Tibial nerve (tissue), 4 donors: ENCODE measurements at regions not wholly inside any gene's neighbourhood (a gene's known extent, or its start where the extent isn't known, plus 50 kb on each side); places are given as distances from the start of the nearest gene placed in this dataset.

Source experiments
- DNase-seq, 2 donors: peaks; one replicate each; pipeline ENCODE4 v3.0.0-alpha.2; 2019; ENCODE audit warnings: low spot score in 2 of 2
- H3K27ac ChIP-seq, 4 donors: fragments of 200-600 bp; sonication (generic) in 3 of 4; one replicate each; pipeline ENCODE4 v1.5.1; 2017 to 2019; ENCODE audit warnings: mild to moderate bottlenecking in 1 of 4
- H3K27me3 ChIP-seq, 2 donors: fragments of 200-600 bp; sonication (generic) in 1 of 2; one replicate each; pipeline versions ENCODE4 v1.5.1 to v1.6.0; 2017 to 2019
- H3K36me3 ChIP-seq, 3 donors: fragments of 200-600 bp; sonication (generic); one replicate each; pipeline ENCODE4 v1.5.1; 2018 to 2019
- H3K4me1 ChIP-seq, 4 donors: fragments of 200-600 bp; sonication (generic) in 3 of 4; one replicate each; pipeline ENCODE4 v1.5.1; 2017 to 2019
- H3K4me3 ChIP-seq, 4 donors: fragments of 200-600 bp; sonication (generic) in 3 of 4; one replicate each; pipeline ENCODE4 v1.5.1; 2017 to 2019; ENCODE audit warnings: mild to moderate bottlenecking in 1 of 4, moderate library complexity in 1 of 4
- H3K9me3 ChIP-seq, 4 donors: fragments of 200-600 bp; sonication (generic) in 3 of 4; one replicate each; pipeline ENCODE4 v1.5.1; 2017 to 2019
- EP300 ChIP-seq, 2 donors: sonication (generic); formaldehyde crosslinking; IDR thresholded peaks; one replicate each; pipeline ENCODE4 v1.6.1; 2017; ENCODE audit warnings: antibody characterized with exemption in 2 of 2, mild to moderate bottlenecking in 1 of 2
- POLR2A ChIP-seq, 2 donors: fragments of 450-650 bp; IDR thresholded peaks; one replicate each; pipeline ENCODE4 v1.6.1; 2017; ENCODE audit warnings: antibody characterized with exemption in 2 of 2, mild to moderate bottlenecking in 2 of 2, moderate library complexity in 2 of 2
- WGBS, 2 donors: methylation state at CpG; one replicate each; pipeline ENCODE4 v1.1.5; 2018; 5-methylcytosine and 5-hydroxymethylcytosine counted together
- TF ChIP-seq, protein P1 (sequence below), 5 experiments: fragments of 200-600 bp in 3 of 5; fragments of 450-650 bp in 2 of 5; sonication (generic) in 3 of 5; IDR thresholded peaks; one replicate each; pipeline ENCODE4 v1.5.1; 2016 to 2019; ENCODE audit warnings: antibody characterized with exemption in 5 of 5, mild to moderate bottlenecking in 3 of 5, moderate library complexity in 2 of 5

GRCh38 chr2:24421668-24422067, 61.3 kb upstream of the ITSN2 start:
- peaks cover 0 to 9% (median 0%) of the 10 kb centered on the region in 4 donors for H3K9me3 ChIP-seq
- no peak overlapping the region for H3K4me3 ChIP-seq
- no peak overlapping the region for H3K27ac ChIP-seq
- peaks cover 0 to under 1% (median 0%) of the 10 kb centered on the region in 4 donors for H3K4me1 ChIP-seq
- peak; percentile 53 to 93 for DNase-seq
- TF ChIP-seq, protein P1, sequence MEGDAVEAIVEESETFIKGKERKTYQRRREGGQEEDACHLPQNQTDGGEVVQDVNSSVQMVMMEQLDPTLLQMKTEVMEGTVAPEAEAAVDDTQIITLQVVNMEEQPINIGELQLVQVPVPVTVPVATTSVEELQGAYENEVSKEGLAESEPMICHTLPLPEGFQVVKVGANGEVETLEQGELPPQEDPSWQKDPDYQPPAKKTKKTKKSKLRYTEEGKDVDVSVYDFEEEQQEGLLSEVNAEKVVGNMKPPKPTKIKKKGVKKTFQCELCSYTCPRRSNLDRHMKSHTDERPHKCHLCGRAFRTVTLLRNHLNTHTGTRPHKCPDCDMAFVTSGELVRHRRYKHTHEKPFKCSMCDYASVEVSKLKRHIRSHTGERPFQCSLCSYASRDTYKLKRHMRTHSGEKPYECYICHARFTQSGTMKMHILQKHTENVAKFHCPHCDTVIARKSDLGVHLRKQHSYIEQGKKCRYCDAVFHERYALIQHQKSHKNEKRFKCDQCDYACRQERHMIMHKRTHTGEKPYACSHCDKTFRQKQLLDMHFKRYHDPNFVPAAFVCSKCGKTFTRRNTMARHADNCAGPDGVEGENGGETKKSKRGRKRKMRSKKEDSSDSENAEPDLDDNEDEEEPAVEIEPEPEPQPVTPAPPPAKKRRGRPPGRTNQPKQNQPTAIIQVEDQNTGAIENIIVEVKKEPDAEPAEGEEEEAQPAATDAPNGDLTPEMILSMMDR (IDR thresholded peaks at IDR 0.05), result peak; percentile 23 to 57 (median 52)
- no peak for TF ChIP-seq EP300 (IDR thresholded peaks at IDR 0.05)
- WGBS, 2 donors, result 22% methylated on average over 4 of the region's 4 CpGs
- H3K36me3 ChIP-seq, result no peaks in the 10 kb centered on the region
- H3K27me3 ChIP-seq, result no peaks in the 10 kb centered on the region

DNA sequence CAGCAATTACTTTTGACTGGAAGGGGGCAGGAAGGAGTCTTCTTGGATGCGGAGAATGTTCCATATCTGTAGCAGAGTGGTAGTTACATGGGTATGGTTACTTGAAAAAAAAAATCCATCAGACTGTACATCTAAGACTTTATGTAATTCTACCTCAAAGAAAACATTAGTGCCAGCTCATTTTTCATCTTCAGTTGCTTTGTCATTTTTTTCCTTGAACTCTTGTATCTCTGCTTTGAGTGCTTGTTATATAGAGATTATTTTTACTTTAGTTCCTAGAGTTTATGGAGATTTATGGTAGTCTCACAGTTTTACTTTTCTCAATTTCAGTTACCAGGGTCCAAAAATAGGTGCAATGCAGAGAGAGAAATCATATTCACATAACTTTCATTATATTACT, 60.0 kb upstream of the ITSN2 start:
- no peaks in the 10 kb centered on the region for H3K36me3 ChIP-seq
- H3K9me3 ChIP-seq, result peaks cover 0 to 9% (median 0%) of the 10 kb centered on the region in 4 donors
- DNase-seq, result no peak
- H3K4me1 ChIP-seq, result no peaks in the 10 kb centered on the region
- TF ChIP-seq POLR2A (IDR thresholded peaks at IDR 0.05) (no peak), EP300 (IDR thresholded peaks at IDR 0.05) (no peak)
- TF ChIP-seq, protein P1 (IDR thresholded peaks at IDR 0.05), result no peak
- H3K4me3 ChIP-seq, result no peak overlapping the region
- WGBS, 2 donors, result 37 to 61% methylated on average over 1 of the region's 1 CpG
- H3K27me3 ChIP-seq, result no peaks in the 10 kb centered on the region
- no peak overlapping the region for H3K27ac ChIP-seq

DNA sequence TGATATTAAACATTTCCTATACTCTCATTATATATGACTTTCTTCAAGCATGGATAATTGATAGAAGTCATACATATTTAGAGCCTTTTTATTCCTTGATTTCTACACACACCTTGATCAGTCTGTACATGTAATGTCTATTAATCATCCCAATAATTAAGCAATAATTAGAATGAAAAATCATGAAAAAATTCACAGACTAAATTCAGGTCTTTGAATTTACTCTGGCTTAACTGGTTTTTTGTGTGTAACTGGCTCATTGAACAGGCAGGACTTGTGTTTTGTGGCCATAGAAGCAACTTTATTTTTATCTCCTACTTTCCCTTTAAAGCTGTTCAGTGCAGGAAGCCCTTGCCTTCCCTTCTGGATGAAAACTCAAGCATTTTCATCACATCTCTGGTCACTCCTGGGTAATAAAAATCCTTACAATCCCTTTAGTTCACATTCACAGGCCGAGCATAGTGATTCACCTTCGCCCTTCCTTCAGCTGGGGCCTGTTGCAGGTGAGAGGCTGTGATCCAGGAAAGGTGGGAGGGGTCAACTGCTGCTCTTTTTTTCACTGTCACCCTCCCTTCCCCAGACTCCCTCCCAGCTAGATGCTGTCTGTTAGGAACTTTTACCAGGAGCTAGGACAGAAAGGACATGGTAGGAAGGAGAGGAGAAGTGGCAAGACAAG, 58.0 kb upstream of the ITSN2 start:
- no peak overlapping the region for H3K27ac ChIP-seq
- H3K4me3 ChIP-seq, result no peak overlapping the region
- 67 to 82% methylated on average over 2 of the region's 2 CpGs for WGBS, 2 donors
- TF ChIP-seq, protein P1 (IDR thresholded peaks at IDR 0.05), result no peak
- TF ChIP-seq POLR2A (IDR thresholded peaks at IDR 0.05), result no peak
- no peaks in the 10 kb centered on the region for H3K27me3 ChIP-seq
- H3K9me3 ChIP-seq, result peaks cover 0 to 9% (median 0%) of the 10 kb centered on the region in 4 donors
- no peaks in the 10 kb centered on the region for H3K36me3 ChIP-seq
- H3K4me1 ChIP-seq, result no peaks in the 10 kb centered on the region
- no peak for DNase-seq

GRCh38 chr2:24412812-24413211, 52.5 kb upstream of the ITSN2 start:
- Histone ChIP-seq H3K27me3 (no peaks in the 10 kb centered on the region), H3K4me1 (no peaks in the 10 kb centered on the region), H3K27ac (no peak overlapping the region), H3K9me3 (no peaks in the 10 kb centered on the region), H3K36me3 (no peaks in the 10 kb centered on the region), H3K4me3 (no peak overlapping the region)
- WGBS, 2 donors, result 84 to 85% methylated on average over 3 of the region's 3 CpGs
- TF ChIP-seq, protein P1 (IDR thresholded peaks at IDR 0.05), result no peak
- TF ChIP-seq EP300 (IDR thresholded peaks at IDR 0.05) (no peak), POLR2A (IDR thresholded peaks at IDR 0.05) (no peak)
- no peak for DNase-seq

GRCh38 chr2:24411488-24412151, 51.3 kb upstream of the ITSN2 start:
- Histone ChIP-seq H3K36me3 (no peaks in the 10 kb centered on the region), H3K4me1 (no peaks in the 10 kb centered on the region), H3K27ac (no peak overlapping the region), H3K4me3 (no peak overlapping the region), H3K27me3 (no peaks in the 10 kb centered on the region), H3K9me3 (no peaks in the 10 kb centered on the region)
- 65 to 76% methylated on average over 4 of the region's 4 CpGs for WGBS, 2 donors
- no peak for TF ChIP-seq POLR2A (IDR thresholded peaks at IDR 0.05)
- no peak for TF ChIP-seq EP300 (IDR thresholded peaks at IDR 0.05)
- TF ChIP-seq, protein P1 (IDR thresholded peaks at IDR 0.05), result no peak
- DNase-seq, result no peak
